CD4-positive, alpha-beta T cell treated with Interleukin-2 at 100 ng/mL for 4 hours (primary cell): ENCODE measurements at regions not wholly inside any gene's neighbourhood (a gene's known extent, or its start where the extent isn't known, plus 50 kb on each side); places are given as distances from the start of the nearest gene placed in this dataset.

ENCODE experiments used
- DNase-seq: peaks from one replicate; pipeline ENCODE4 v3.0.0-alpha.2; 2020; ENCODE audit warnings: low spot score

DNA sequence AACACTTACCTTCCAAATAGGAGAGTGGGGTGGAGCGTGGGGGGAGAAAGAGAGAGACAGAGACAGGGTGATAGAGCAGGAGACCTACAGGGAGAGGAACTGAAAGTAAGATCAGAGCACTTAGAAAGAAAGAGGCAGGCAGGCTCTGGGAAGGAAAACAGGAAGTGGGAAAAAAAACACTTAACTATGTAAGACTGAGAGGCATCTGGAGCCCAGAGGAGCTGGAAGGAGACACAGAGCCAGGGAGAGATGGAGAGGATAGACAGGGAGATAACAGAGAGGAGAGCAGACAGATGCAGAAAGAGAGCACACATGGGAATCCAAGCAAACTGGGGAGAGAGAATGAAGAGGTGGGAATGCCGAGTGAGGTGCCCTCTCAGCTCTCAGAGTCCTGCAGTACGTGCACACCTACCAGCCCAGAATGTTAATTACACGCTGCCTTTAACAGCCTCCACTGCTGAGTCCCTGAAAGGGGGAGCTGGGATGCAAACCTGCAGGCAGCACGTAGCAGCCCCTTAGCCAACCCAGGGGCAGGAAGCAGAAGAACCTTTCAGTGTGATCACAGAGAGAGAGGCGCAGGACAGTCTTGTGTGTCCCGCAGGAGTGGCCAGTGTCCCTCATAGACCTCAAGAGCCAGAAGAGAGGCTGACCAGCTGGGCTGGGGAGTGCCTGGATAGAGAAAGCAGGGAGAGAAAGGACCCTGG lies 132.7 kb upstream of the LRFN2 start:
- DNase-seq = no peak

DNA sequence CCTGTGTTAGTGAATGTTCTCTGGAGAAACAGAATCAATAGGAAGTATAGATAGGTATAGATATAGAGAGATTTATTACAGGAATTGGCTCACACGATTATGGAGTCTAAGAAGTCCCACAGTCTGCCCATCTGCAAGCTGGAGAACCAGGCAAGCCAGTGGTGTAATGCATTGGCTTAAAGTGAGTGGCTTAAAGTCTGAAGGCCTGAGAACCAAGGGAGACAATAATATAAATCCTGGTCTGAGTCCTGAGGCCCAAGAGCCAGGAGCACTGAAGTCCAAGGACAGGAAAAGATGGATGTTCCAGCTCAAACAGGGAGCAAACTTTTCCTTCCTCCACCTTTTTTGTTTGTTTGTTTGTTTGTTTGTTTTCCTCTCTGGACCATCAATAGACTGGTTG lies 131.2 kb upstream of the LRFN2 start:
- DNase-seq = no peak

- DNase-seq = no peak
These were observed 130.4 kb upstream of the LRFN2 start for GRCh38 chr6:40717411-40718057.

GRCh38 chr6:40715570-40716403 lies 128.6 kb upstream of the LRFN2 start:
- no peak for DNase-seq

DNA sequence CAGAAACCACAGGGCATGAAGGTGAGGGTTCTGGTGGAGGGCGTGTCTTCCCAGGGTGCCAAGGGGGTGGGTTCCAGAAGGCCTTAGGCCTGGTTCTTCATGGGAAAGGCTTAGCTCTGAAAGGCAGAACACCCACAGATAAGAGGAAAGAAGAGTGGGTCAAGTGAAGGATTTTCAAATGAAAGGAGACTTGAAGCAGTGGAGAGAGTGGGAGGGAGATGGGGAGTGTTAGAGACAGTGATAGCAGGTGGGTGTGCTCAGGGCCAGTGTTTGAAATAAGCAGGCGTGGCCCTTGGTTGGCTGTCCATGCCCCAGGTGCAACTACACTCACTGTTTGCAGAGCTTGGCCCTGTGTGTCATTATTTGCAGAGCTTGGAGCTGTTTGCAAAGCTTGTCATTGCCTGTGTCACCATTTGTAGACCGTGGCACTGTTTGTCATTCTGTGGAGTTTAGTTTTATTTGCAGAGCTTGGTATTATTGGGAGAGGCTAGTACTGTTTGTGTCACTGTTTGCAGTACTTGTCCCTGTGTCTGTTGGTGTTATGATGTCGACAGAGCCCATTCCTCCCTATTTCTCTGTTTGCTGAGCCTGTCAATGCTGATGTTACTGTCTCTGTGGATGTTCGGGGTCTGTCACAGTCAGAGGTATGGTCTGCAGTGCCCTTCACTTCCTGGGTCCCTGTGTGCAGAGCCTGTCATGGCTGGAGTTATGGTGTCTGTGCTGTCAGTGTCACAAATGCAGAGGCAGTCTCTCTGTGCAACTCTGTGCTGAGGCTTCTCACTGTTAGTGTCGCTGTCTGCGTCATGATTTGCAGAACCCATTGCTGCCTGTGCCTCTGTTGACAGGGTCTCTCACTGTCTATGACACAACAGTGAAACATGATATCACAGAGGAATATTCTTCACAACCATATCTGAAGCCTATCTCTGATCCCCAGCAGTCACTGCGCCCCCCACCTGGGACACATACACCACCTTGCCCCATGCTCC lies 127.7 kb upstream of the LRFN2 start:
- no peak for DNase-seq

DNA sequence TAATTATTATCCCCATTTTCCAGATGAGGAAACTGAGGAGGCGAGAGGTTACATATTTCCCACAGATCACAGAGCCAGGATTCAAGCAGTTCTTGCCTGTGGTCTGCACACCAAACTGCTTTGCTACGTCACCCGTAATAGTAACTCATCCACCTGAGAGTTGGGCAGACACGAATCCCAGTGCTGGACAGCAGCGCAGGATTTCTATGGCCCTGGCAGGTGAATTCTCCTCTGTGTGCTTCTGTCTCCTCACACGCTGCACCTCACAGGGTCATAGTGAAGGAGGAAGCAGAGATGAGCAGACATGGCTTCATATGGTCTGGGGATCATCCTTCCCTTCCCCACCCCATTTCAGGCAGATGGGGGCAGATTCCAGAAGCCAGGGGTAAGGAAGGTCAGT lies 127.0 kb upstream of the LRFN2 start:
- DNase-seq = no peak

DNA sequence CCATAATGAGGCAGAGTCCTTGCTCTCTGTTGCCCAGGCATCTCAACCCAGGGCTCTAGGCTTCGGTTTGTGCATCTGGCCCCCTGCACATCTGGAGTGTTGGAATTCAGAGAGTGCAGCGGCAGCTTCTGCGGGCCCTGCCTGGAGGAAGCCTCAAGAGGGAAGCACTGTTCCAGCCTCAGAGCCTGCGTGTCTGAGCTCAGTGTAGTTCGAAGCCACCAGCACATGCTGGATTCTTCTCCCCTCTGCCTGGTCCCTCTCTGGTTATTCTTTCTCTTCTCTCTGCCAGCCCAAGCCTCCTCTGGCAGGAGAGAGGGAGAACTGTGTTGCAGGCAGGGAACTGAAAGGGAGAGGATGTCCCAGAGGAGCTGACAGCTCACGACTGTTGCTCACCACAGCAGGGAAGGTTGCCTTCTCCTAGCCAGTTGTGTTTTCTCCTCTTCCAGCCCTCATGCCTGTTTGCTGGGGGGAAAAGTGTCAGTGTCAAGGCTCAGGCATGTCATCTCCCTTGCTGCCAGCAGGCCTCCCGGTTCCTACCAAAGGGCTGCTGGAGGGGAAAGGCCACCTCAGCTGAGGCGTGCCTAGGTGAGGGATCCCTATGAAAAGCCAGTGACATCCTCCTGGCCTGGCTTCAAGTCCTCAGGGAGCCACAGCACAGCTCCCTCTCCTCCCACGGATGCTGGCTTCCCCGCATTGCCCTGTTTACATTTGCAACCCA lies 126.0 kb upstream of the LRFN2 start:
- no peak for DNase-seq

DNA sequence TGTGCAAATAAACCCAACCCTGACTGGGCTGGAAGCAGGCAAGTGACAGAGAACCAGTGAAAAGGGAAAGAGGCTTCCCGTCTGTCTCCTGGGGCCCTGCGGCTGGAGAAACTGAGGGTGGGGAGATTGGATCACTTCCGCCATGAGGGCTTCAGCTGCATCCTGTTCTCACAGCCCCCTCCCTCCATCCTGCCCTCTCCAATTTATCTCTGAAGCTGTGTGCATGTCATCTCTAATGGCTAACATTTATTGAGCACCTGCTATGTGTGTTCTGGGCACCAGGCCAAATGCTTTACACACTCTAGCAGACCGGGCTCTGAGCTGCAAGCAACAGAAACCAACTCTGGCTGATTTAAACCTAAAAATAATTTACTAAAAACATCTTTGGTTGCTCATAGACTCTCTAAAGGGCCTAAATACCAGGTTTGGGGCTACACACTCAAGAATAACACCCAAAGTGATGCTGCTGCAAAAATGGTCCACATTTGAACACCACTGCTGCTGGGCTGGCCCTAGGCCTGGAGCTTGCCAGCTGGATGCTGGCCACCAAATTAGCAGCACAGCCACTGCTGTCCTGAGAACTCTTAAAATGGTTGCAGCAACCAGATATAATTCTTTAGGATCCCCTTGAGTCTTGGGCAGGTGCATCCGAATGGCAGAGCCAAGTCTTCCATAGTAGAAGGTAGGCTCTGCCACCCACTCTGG lies 123.6 kb upstream of the LRFN2 start:
- no peak for DNase-seq

GRCh38 chr6:40708049-40708448 lies 120.9 kb upstream of the LRFN2 start:
- DNase-seq = no peak

DNA sequence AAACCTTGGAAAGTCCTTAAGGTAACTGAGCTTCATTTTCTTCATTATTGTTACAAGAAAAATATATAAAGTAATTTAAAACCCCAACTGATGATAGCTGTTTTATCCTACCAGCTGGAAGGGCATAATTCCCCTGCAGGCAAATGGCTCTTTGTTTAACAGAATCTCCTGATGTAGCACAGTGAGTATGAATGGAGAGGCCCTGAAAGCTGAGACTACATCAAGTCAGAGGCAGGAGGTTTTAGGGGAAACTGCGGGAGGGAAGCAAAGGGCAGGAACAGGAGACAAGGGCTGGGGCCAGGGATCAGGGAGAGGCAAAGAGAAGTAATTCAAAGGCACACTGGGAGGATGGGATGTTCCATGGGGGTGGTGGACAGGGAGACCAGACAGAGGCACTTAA lies 119.0 kb upstream of the LRFN2 start:
- no peak for DNase-seq

DNA sequence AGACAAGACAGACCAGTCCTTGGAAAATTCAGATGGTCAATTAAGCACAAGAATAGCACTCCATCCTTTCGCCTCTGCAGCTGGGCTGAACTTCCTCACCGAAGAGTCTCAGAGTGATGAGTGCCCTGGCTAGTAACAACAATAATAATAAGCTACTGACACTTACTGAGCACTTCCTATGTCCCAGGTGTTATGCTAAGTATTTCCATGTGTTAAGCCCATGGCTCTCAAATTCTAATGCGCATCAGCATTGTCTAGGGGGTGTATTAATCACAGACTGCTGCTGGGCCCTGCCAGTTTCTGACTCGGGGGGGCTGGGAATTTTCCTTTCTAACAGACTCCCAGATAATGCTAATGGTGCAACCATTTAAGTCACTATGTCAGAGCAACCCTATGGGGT lies 118.2 kb upstream of the LRFN2 start:
- no peak for DNase-seq

GRCh38 chr6:40701352-40702007 lies 114.3 kb upstream of the LRFN2 start:
- DNase-seq = no peak

DNA sequence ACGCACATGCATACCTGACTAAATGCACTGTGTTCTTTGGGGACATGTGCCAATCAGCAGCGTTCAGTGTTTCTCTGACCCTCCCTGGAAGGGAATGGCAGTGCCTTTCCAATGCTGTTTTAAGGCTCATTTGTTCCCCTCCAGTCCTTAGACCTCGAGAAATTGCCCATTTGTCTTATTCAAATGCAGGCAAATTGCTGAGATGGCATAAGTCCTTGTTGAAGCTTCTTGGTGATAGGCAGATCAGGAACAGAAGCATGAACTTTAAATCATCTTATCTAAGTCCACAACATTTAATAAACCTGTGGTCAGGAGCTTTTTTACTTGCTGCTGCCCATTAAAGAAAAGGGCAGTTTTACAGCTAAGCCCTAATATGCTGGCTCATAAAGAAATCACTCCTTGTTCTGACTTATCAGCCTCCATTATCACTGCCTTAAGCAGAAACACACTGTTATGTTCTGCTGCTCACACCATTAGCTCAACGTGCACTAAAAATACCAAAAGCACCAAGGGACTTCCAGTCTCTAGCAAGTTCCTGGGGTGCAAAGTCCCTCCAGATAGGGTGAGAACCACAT lies 112.9 kb upstream of the LRFN2 start:
- DNase-seq = no peak

DNA sequence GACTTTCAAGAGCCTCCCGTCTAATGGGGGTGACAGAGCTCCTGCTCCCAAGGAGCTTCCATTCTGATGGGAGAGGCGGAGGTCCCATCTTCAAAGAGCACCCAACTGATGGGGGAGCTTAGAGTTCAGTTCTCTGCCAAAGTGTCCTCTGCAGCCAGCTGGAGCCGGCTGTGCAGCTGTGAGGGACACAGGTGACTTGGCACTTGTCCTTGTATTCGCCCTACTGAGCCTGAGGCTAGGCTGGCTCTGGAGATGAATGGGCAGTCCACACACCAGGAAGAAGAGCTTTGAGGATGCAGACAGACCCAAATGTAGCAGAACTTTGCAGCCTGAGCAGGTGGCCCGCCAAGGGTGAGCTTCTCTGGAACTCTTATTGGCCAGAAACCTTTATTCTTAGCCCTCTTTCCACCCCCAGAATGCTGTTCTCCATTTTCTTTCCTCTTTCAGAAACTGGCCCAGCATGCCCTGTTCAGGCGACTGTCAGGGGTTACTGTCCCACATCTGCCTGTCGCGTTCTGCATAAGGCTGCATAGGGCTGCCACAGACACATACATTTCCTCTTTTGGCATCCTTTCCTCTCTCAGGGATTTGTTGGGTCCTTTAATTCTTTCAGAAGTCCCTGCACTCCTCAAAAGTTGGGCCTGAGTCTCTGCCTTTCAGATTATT lies 108.7 kb upstream of the LRFN2 start:
- DNase-seq = no peak

DNA sequence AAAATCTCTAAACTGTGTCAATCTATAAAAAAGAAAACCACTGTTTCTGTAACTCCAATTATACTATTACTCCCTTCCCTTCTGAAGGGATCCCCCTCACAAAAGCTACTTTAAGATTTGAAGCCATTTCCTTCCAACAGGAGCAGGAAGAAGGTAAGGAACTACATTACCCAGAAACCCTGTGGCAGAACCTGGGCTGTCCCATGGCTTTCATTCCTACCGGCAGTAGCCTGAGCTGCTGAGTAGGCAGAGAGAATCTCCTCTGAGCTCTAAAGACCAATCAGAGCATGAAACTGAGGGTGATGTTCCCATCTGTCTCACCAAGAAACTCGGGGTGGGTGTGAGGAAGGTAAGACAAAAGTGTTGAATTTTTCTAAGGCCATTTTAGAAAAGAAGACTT lies 108.0 kb upstream of the LRFN2 start:
- no peak for DNase-seq

- no peak for DNase-seq
These were observed 106.6 kb upstream of the LRFN2 start for GRCh38 chr6:40693768-40694167.

DNA sequence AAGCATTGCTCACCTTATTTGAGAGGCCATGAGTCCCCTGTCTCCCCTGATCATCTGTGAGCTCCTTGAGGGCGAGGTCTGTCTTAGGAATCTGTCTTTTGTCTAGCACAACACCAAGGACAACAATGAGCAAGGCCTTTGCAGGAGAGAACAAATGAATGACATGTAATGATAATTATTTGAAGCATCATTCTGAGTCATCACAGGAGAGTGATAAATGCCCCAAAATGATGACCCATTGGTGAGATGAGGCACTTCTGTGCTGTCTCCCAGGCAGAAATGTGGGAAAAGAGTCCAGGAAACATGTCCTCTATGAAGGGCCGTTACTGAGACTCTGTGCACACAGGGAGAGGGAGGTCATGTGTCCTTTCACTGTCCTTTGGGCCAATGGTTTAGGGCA lies 105.2 kb upstream of the LRFN2 start:
- no peak for DNase-seq

- no peak for DNase-seq
These were observed 102.0 kb upstream of the LRFN2 start for GRCh38 chr6:40689185-40689584.

DNA sequence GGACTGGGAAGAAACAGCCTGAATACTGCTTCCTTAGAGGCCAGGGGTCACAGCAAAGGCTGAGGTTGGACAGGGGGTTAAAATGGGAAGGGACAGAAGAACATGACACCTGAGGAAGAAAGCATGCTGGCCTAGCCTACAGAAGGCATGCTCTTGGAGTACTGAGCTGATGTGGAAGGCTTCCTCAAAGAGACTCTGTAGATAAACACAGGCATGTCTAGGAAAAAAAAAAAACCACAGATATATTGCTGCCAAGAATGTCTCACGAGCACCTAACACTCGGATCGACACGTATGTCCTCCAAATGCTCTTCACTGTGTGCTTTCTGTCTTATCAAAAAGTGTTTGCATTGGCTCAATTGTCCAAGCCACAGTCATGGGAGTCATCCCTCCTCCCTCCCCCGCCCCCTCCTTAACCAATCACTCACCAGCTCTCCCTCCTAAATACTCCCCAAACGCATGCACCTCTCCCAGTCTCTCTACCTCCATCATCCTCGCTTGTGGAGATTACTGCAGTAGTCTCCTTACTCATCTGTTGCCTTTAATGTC lies 101.1 kb upstream of the LRFN2 start:
- no peak for DNase-seq
